ENCODE measurements at regions not wholly inside any gene's neighbourhood (a gene's known extent, or its start where the extent isn't known, plus 50 kb on each side); places are given as distances from the start of the nearest gene placed in this dataset.

- Histone ChIP-seq H2BK20ac (ENCODE audit: low read depth, low read length) (no peak overlapping the region), H3K4me1 (ENCODE audit: control insufficient read depth, insufficient read depth, low read length) (no peaks in the 10 kb centered on the region), H3K9me3 (ENCODE audit: control insufficient read depth, insufficient read depth, low read length) (no peaks in the 10 kb centered on the region; the same call in 1 of the 2 replicates), H3K27ac (ENCODE audit: insufficient read depth, low read length) (no peak overlapping the region), H4K91ac (ENCODE audit: insufficient read depth, low read depth, low read length) (no peak overlapping the region), H3K9ac (ENCODE audit: low read depth, low read length) (no peak overlapping the region), H2AFZ (replicated peaks; ENCODE audit: low read length, poor library complexity) (no peak overlapping the region), H3K4me2 (ENCODE audit: low read depth, low read length) (no peak overlapping the region), H3K23ac (ENCODE audit: low read depth, low read length) (no peak overlapping the region), H4K8ac (ENCODE audit: low read depth in 2 of 2, low read length in 2 of 2) (no peak overlapping the region), H3K4ac (ENCODE audit: low read depth, low read length) (no peak overlapping the region), H3K27me3 (ENCODE audit: control insufficient read depth, insufficient read depth, low read length) (no peaks in the 10 kb centered on the region), H3K36me3 (ENCODE audit: control insufficient read depth, insufficient read depth, low read length) (no peaks in the 10 kb centered on the region), H2BK5ac (ENCODE audit: low read depth, low read length, poor library complexity, severe bottlenecking) (no peak overlapping the region), H3K56ac (ENCODE audit: extremely low read depth, insufficient read depth, low read length) (no peak overlapping the region), H2BK15ac (ENCODE audit: low read depth, low read length) (no peak overlapping the region), H2AK5ac (ENCODE audit: low read depth, low read length) (no peak overlapping the region), H3K14ac (replicated peaks; ENCODE audit: low read depth, low read length) (no peak overlapping the region), H4K5ac (ENCODE audit: low read depth, low read length) (no peak overlapping the region), H3K18ac (ENCODE audit: low read depth, low read length) (no peak overlapping the region), H4K20me1 (ENCODE audit: insufficient read depth, low read length) (no peaks in the 10 kb centered on the region), H3K79me1 (ENCODE audit: low read depth in 1 of 2, low read length in 2 of 2) (no peaks in the 10 kb centered on the region), H3K4me3 (ENCODE audit: insufficient read depth, low read depth, low read length) (no peak overlapping the region), H2AK9ac (replicated peaks; ENCODE audit: low read depth, low read length, poor library complexity) (no peak overlapping the region), H2BK120ac (ENCODE audit: low read depth, low read length) (no peak overlapping the region), H3K9me1 (ENCODE audit: insufficient read depth, low read length) (no peaks in the 10 kb centered on the region)
- intact Hi-C loops (cut with micrococcal nuclease) (no loop called here), in situ Hi-C loops (cut with MboI; ENCODE audit: low sequenced_read_pairs) (no loop called here), dilution Hi-C loops (cut with HindIII; ENCODE audit: low sequenced_read_pairs, unreplicated experiment) (no loop called here)
- POLR2A ChIA-PET (ENCODE audit: unreplicated experiment) = no interaction called here
- TF ChIP-seq CEBPB (IDR thresholded peaks at IDR 0.05; ENCODE audit: low read depth, low read length) = no peak
- TF ChIP-seq MAZ (IDR thresholded peaks at IDR 0.05; ENCODE audit: borderline replicate concordance, low read depth, low read length) = no peak
- TF ChIP-seq RAD21 (IDR thresholded peaks at IDR 0.05; ENCODE audit: low read length) = no peak
- no peak for TF ChIP-seq FOS (IDR thresholded peaks at IDR 0.05; ENCODE audit: low read depth, low read length)
- no peak for TF ChIP-seq BHLHE40 (IDR thresholded peaks at IDR 0.05; ENCODE audit: low read depth, low read length)
- no peak for TF ChIP-seq MAFK (IDR thresholded peaks at IDR 0.05; ENCODE audit: low read depth, low read length)
- no peak for TF ChIP-seq POLR2A (IDR thresholded peaks at IDR 0.05; ENCODE audit: low read depth, low read length)
- no peak for TF ChIP-seq USF2 (IDR thresholded peaks at IDR 0.05; ENCODE audit: low read depth, low read length)
- TF ChIP-seq CHD1 (IDR thresholded peaks at IDR 0.05; ENCODE audit: low read depth, low read length) = no peak
- no peak for TF ChIP-seq NFE2L2 (IDR thresholded peaks at IDR 0.05; ENCODE audit: low read depth, low read length)
- TF ChIP-seq RFX5 (IDR thresholded peaks at IDR 0.05; ENCODE audit: low read depth, low read length) = no peak
- TF ChIP-seq CTCF (conservative IDR thresholded peaks at IDR 0.05; ENCODE audit: low read depth, low read length) = no peak
- no peak for TF ChIP-seq SMC3 (IDR thresholded peaks at IDR 0.05; ENCODE audit: low read depth, low read length)
- no peak for TF ChIP-seq MXI1 (IDR thresholded peaks at IDR 0.05; ENCODE audit: borderline replicate concordance, low read depth, low read length)
- no peak for TF ChIP-seq RCOR1 (IDR thresholded peaks at IDR 0.05; ENCODE audit: insufficient replicate concordance, low read length)
- TF ChIP-seq ELK1 (IDR thresholded peaks at IDR 0.05; ENCODE audit: borderline replicate concordance, low read depth, low read length) = no peak
- ATAC-seq (ENCODE audit: low read depth) = no peak
- CTCF ChIA-PET = no interaction called here
- 68% methylated on average over 5 of the region's 12 CpGs; no CpG with 5 or more reads in 1 of the 2 experiments for WGBS, 2 experiments (ENCODE audit: extremely low coverage in 2 of 2, insufficient read length in 1 of 2)
- DNase-seq = no peak
- BruUV-seq (replicated peaks) = no TSS peak
Observed at GRCh38 chr13:85638815-85639393, 160.3 kb downstream of the SLITRK6 start.

Data from IMR-90 (cell line).